ENCODE measurements at regions not wholly inside any gene's neighbourhood (a gene's known extent, or its start where the extent isn't known, plus 50 kb on each side); places are given as distances from the start of the nearest gene placed in this dataset.
"Not testable (repeated sequence)": the region's sequence is repeated elsewhere in the genome, so short reads cannot be mapped to it uniquely, and the experiment has no call there.

DNA sequence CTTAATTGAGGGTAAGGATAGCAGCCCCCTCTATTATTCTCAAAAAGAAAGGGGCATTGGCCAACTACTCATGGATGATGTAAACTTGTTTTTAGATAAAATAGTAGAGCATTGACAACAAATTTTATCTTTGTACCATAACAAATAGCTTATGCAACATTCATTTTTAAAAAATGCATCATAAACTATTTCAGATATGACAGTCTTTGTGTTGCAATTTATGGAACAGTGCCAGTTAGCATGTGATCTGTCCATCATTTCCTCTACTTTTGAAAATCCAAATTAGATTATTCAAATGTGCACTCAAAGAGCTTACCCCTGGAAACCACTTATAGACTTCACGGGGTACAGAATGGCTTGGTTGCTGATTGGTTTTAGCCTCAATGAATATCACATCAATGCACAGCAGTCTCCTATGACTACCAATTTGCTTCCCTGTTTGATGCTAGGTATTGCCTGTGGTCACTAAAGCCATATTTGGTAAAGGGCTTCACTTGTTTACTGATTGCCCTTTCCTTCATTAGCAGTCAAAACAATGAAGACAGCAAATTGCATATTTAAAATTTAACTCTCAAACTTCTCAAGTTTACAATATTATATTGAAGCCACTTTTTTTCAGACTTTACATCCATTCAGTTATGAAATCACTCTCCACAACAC, 274.9 kb upstream of the MGAT4C start:
- no peak for DNase-seq

DNA sequence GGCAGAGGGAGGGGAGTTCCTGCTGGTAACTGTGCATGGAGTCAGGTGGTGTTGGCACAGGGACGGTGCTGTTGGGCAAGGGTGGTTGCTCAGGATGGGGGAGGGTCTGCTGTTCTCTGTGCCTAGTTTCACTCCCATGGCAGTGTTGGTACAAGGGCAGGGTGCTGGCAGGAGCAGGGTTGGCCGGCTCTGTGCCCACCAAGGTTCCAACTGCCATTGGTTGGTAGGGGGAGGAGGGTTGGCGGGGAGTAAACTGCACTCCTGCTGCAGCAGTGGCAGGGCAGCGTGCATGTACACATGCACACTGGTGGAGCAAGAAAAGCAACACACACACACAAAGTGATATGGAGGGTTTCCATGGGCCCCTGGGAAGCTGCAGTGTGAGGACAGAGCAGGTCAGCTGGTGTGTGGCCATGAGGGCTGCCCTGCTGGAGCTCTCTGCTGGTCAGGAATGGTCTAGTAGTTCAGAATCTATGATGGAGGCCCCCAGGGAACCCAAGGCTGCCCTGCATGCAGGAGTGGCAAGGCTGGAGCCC, 269.9 kb upstream of the MGAT4C start:
- no peak for DNase-seq

DNA sequence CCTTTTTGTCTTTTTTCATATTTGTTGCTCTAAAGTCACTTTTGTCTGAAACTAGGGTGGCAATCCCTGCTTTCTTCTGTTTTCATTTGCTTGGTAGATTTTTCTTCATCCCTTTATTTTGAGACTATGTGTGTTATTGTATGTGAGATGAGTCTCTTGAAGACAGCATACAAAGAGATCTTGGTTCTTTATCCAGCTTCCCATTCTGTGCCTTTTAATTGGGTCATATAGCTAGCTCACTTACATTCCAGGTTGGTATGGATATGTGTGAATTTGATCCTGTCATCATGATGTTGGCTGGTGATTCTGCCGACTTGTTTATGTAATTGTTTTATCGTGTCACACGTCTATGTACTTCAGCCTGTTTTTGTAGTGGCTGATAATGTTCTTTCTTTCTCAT, 267.7 kb upstream of the MGAT4C start:
- no peak for DNase-seq

DNA sequence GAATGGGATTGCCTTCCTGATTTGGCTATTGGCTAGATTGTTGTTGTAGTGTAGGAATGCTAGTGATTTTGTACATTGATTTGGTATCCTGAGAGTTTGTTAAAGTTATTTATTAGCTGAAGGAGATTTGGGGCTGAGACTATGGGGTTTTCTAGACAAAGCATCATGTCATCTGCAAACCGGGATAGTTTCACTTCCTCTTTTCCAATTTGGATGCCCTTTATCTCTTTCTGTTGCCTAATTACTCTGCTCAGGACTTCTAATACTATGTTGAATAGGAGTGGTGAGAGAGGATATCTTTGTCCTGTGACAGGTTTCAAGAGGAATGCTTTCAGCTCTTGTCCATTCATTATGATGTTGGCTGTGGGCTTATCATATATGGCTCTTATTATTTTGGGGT, 265.7 kb upstream of the MGAT4C start:
- DNase-seq: no peak

DNA sequence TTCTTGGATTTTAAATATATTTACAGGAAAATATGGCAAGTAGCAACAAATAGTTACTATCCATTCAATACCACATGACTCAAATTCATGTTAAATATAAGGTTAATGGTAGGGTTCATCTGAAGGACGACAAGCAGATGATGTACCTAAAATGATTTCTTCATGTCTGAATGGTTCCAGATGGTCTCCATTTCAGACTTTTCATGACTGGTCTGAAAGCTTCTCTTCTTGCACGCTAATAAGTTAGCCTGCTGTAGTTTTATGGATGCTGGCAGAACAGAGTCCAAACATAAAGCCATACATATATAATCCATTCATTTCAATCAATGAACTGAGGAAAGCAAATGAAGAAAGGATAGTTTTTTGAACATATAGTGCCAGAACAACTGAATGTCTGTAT, 257.0 kb upstream of the MGAT4C start:
- DNase-seq: peak; percentile 32

DNA sequence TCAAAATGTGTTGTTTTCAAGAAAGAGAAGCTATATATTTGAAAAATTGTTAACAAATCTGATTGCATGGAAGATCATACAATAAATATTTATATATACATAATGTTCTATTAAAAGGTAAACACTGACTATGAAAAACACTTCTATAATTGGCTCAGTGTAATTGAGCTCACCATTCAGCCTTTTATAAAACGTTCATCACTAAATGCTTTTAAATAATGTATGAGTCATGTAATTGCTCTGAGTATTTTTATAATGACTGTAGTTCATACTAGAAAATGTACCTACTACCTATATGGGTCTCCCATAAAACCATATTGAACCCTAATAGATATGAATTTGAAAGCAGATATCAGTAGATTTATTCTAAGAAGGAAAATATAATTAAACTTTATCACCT, 240.4 kb upstream of the MGAT4C start:
- DNase-seq: no peak

DNA sequence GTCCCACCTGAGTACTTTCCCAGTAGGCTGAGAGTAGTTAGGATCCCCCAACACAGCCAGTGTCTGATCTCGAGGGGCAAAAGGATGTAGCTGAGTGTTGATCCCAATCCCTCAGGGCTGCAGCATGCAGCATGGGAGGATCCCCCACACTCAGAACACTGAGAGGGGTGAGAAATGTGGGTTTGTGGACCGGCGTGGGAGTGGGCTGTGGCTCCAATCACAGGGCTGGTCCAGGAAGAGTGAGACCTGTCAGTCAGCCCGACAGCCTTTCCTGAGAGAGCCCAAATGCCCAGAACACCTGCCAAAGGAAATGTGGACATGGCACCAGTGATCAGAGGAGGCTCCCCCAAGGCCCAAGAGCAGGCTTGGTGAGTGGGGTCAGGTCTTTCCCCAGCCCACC, 228.3 kb upstream of the MGAT4C start:
- DNase-seq: no peak

DNA sequence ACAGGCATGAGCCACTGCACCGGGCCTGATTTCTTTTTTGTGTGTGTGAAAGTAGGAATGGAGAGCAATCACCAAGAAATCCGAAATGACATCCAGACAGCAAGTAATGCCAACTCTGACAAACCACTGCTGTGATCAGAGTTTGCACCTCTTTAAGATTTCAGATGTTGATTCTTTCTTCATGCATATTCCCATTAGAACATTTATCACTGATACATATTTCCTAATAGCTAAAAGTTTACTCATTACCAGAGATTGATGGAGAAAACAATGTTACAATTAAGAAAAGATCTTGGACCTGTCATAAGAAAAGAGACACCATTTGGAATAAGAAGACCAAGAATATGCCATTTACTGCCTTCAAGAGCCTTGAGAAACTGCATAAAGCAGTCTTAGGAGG, 217.0 kb upstream of the MGAT4C start:
- no peak for DNase-seq

DNA sequence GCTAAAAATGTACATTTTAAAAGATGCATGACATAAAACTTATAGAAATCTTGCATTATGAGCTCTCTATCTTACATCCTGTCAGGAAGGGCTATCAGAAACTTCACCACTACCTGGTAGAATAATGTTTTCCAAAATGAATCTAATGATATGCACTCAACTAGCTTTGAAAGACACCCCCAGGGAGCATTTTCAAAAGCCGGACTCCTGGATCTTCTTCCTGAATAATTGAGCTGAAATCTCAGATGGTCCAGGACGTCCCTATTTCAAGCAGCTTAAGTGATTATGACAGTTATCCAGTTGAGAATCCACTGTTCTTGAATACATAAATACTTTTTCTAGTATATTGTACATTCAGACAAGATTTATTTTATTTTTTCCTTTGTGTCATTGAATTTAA, 200.6 kb upstream of the MGAT4C start:
- no peak for DNase-seq

DNA sequence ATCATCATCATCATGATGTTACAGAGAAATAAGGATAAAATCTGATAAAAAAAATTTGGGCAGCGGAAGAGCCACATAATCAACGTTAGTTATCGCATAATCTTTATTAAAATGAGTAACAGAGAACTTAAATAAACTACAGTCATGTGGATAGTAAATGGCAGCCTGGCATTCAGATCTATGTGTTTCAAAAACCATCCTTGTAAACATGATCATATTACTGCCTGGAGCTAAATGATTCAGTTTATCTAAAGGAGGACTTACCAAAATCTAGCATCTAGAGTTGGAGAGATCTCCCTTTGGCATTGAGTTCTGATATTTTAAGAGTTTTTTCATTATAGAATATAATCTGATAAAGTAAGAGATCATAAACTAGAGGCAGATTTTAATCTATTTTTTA, 200.1 kb upstream of the MGAT4C start:
- no peak for DNase-seq

DNA sequence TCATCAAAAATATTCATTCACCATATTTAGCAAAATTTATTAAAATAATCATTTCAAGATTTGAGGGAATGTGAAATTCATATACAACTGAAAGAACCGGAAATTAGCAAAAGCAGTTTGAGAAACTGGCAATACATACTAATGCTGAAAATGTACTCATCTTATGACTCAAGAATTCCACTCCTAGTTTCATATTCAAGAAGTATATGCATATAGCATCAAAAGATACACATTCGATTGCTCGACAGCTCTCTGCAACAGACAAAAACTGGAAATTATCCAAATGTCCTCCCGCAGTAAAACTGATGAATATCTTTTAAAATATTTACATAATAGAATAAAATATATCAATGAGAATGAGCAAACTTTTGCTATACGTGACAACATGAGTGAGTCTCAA, 189.2 kb upstream of the MGAT4C start:
- no peak for DNase-seq

DNA sequence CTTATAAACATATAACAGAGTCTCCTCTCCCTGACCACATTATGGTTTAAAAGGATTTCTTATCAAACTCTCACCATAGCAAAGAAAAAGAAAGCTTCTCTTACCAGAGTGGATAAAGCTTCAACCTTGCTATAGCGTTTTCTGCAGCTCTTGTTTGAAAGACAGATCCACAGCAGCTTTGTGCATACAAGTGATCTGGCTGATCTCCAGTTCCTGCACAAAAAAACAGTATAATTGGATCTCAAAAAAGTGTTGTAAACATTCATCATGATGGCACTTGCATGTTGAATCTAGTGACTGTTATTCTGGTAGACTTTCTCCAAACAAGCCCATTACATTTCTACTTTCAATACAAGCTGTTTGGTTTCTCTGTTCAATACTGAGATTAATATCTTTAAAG, 178.9 kb upstream of the MGAT4C start:
- DNase-seq: no peak

DNA sequence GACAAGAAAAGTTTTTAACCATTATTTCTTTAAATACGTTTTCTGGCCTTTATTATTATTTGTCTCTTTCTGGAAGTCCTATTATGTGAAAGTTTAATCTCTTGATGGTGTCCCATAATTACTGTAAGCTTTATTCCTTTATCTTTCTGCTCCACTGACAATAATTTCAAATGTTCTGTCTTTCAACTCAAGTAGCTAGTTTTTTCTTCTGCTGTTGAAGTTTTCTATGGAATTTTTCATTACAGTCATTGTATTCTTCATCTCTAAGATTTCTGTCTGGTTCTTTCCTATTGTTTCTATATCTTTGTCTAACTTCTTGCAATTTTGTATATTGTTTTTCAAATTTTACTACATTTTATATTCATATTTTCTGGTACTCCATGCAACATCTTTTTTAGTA, 173.6 kb upstream of the MGAT4C start:
- DNase-seq: no peak

DNA sequence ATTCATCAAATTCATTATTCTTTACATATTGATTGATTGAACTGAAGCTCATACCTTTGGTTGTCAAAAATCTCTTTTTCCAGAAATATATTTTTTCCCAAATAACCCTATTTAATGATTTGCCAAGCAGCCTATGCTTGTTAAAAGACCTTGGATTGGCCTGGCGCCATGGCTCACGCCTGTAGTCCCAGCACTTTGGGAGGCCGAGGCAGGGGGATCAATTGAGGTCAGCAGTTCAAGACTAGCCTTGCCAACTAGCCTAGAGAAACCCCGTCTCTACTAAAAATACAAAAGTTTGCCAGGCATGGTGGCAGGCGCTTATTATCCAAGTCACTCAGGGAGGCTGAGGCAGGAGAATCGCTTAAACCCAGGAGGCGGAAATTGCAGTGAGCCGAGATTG, 165.1 kb upstream of the MGAT4C start:
- no peak for DNase-seq

DNA sequence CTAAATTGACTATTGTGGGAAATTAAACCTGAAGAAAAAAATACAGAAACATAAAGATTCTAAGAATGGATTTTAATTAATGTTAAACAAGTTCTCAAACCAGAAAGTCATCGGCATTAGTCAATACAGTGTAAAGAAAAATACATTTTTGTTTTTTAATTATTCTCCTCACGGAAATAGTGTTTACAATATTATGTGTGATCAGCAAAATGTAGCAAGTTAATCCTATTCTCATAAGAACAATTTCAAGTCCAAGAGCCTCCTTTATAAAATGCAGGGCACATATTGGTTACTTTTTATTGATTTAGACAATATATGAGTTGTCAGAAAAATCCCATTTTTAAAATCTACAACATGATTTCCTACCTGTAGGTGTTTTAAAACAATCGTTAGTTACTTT, 158.0 kb upstream of the MGAT4C start:
- no peak for DNase-seq

DNA sequence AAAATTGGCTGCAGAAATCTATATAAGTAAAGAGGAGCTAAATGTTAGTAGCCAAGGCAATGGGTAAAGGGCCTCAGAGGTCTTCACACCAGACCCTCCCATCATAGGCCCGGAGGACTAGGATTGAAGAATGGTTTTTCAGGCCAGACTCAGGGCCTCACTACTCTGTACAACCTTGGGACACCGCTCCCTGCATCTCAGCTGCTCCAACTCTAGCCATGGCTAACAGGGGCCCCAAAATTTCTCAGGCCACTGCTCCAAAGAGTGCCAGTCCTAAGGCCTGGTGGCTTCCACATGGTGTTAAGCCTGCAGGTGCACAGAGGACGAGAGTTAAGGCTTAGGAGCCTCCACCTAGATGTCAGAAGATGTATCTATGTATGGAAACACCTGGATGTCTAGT, 155.5 kb upstream of the MGAT4C start:
- DNase-seq: no peak

DNA sequence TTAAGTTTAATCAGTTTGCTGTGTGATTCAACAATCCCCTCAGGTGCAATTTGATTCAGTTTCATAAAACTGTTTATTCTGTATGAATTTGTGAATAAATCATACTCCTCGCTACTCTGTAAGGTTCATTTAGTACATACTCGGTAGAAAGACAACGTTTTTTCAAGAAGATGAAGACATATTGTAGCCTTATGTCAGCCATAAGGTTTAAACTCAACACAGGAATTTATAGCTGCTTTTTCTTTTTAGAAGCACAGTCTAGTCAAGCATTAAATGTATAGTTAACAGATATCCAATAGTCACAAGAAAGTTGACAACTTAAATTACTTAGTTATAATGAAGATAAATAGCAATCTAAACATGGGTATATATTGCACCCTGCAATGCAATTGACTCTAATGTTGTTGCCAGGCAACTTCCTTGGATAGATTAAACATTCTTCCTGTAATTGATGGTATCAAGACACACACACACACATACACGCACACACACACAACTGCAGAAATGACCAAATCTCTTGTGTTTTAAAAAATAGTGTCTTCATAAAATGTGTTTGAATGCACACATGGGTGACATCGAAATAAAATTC, 151.5 kb upstream of the MGAT4C start:
- DNase-seq: no peak

DNA sequence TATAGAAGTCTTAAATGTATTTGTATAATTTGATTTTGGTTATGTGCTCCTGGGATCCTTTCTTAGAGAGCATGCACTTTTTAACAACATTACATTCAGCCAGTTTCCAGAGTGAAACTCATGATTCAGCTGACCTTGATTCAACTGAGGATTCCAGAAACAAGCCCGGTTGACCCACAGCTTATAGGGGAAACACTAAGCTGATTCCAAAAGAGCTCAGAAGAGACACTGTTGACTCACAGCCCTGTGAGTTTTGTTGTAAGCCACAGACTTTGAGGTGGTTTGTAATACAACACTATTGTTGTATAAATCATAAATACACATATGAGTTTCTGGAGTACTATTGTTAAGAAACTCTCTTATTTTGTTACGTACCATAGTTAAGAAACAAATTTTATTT, 133.8 kb upstream of the MGAT4C start:
- DNase-seq: no peak

DNA sequence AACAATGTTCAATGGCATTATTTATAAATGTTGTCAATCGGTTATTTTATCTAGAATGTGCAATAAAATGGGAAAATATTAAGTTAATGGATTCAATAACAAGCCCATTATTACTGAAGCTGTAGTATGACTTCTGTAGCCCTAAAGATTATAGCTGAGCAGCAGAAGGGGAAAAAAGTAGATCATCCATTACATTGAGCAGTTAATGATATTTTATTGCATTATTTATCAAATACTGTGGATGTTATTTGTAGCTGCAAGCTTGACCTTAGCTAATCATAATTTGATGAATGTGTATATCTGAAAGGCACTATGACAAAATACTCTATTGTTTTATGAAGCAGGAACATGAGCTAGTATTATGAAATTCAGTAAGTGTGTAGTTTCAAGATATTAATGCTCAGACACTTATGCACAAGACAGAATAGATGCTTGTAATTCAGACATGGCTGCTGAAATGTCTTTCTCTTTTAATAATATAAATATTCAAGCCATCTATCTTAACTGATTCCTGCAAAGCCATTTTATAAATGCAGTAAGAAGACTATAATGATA, 131.5 kb upstream of the MGAT4C start:
- DNase-seq: no peak

DNA sequence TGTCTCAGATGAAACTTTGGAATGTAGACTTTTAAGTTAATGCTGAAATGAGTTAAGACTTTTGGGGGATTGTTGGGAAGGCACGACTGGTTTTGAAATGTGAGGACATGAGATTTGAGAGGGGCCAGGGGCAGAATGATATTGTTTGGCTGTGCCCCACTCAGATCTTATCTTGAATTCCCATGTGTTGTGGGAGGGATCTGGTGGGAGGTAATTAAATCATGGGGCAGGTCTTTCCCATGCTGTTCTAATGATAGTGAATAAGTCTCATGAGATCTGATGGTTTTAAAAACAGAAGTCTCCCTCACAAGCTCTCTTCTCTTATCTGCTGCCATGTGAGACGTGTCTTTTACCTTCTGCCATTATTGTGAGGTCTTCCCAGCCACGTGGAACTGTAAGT, 127.6 kb upstream of the MGAT4C start:
- DNase-seq: not testable (repeated sequence)

DNA sequence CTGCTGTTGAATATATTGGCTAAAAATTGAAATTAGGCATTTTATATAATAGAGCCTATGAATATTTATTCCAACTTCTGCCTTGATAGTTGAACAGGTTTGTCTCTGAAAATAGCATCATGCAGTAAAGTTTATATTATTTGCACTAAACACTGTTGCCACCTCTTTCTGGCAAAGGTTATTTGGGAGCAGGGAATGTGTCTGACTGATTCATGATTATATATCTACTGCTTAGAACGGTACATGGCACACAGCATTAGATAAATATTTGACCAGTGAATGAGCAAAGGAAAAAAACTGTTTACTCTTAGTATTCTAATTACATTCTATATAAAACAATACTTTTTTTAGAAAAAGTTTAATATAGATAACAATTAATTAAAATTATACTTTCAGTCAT, 123.1 kb upstream of the MGAT4C start:
- no peak for DNase-seq

DNA sequence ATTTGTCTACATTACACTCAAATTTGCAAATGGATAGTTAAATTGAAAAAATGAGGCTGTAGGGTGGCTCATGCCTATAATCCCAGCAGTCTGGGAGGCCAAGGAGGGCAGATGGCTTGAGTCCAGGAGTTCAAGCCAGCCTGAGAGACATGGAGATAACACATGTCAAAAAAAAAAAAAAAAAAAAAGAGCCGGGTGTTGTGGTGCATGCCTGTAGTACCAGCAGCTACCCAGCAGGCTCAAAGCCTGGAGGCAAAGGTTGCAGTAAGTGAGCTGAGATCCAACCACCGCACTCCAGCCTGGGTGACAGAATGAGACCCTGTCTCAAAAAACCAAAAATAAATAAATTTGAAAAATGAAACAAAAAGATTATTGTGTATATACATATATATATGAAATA, 119.9 kb upstream of the MGAT4C start:
- no peak for DNase-seq

DNA sequence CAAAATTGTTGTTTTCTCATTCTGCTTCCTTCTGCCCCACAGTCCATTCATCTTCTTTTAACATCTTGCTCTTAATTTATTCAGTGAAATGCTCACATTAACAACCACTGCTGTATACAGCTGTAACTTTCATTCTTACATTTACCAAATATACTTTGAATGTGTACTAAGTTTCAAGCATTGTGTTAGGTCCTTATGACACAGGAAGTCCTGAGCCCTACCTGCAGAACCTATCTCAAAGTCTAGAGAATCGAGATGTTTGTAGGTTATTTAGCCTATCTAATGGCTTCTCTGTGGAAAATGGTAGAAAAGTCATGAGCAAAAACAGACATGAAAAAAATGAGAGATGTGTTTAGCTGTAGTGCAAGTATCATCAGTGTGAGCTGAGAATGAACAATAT, 117.6 kb upstream of the MGAT4C start:
- no peak for DNase-seq

DNA sequence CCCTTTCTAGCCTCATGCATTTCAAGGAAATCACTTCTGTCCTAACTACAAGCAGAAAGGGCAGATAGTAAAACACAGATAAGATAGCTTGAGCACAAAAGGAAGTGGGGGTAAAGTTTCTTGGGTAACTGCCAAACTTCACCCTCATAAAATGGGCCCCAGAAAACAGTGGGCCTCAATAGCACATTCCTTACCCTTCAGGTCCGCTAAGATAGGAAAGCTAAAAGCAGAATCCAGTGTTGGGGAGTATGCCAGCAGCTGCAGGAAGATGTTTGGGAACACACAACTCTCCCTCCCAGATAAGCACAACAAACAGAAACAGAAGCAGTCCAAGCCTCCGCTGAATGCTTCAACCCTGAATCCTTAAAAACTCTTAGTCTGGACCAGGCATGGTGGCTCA, 110.9 kb upstream of the MGAT4C start:
- DNase-seq: no peak

DNA sequence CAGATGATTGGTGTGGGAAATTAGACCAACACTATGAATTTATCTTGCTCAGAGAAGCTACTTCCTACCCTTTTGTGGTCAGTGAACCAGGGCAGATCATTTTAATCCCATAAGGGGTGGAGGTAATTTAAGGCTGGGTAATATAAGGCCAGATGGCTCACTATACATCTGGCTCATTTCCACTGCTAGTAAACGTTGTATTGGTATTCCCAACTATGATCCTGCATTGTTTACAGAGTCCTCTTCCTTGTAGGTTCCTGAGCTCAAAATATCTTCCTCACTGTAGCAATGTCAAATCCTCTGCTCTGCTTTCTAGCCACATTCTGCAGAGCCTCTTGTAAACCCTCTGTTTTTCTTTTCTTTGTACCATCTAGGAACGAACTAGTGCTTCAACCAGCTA, 93.0 kb upstream of the MGAT4C start:
- no peak for DNase-seq
